ENCODE measurements at regions not wholly inside any gene's neighbourhood (a gene's known extent, or its start where the extent isn't known, plus 50 kb on each side); places are given as distances from the start of the nearest gene placed in this dataset.

DNA sequence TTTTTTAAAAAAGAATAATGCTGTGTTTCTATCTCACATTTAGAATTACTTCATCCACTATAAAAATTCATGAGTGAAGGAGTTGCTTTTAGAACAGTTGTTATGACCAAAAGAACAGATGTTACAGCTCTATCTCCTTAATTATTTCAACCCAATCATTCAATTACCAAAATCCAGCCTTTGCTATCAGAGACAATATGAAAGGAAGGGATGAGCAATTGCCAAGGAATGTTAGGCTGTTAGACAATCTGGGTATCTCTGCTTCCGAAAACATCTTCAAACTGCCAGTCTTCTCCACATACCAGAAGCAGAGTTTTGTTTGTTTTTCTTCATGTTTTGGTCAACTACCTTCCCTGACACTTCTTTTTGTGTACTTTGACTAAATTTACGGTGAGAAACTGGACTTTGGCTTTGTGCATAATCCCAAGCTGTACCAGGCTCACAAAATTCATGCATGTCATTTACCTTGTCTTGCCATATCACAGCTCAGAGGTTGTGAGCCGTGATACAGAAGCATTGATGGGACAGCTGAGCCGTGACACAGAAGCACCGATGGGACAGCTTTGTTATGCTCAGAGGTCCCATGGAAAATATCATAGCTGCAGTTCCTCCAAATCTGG lies 405.5 kb downstream of the KIF4B start:
- CTCF ChIA-PET: no interaction called here
- FAIRE-seq (no peak), DNase-seq (ENCODE audit: low read depth, low spot score) (no peak)
- dilution Hi-C loops (cut with MboI; ENCODE audit: extremely low pct_ligation_motif_present, low sequenced_read_pairs): no loop called here
- Histone ChIP-seq H3K4me3 (replicated peaks in 1 of 3; ENCODE audit: insufficient read depth in 1 of 3, low read depth in 1 of 3, low read length in 3 of 3) (no peak overlapping the region), H3K9ac (replicated peaks; ENCODE audit: extremely low read depth, insufficient read depth, low read length) (no peak overlapping the region), H3K9me3 (replicated peaks; ENCODE audit: control insufficient read depth, insufficient read depth, low read length) (peaks cover 10% of the 10 kb centered on the region), H2AFZ (ENCODE audit: low read depth, low read length) (no peak overlapping the region), H3K4me1 (ENCODE audit: control insufficient read depth, extremely low read depth, insufficient read depth, low read length) (no peaks in the 10 kb centered on the region), H3K36me3 (ENCODE audit: control insufficient read depth in 2 of 2, extremely low read depth in 1 of 2, insufficient read depth in 2 of 2, low read length in 2 of 2) (no peaks in the 10 kb centered on the region), H4K20me1 (replicated peaks; ENCODE audit: control insufficient read depth, extremely low read depth, insufficient read depth, low read length) (no peaks in the 10 kb centered on the region), H3K79me2 (ENCODE audit: control insufficient read depth, insufficient read depth, low read length) (no peaks in the 10 kb centered on the region), H3K4me2 (ENCODE audit: insufficient read depth, low read length) (no peak overlapping the region), H3K9me1 (replicated peaks; ENCODE audit: control insufficient read depth, extremely low read depth, insufficient read depth, low read length) (no peaks in the 10 kb centered on the region), H3K27ac (ENCODE audit: insufficient read depth, low read depth, low read length) (no peak overlapping the region), H3K27me3 (ENCODE audit: control insufficient read depth in 2 of 2, insufficient read depth in 2 of 2, low read length in 2 of 2) (no peaks in the 10 kb centered on the region)
- intact Hi-C loops (cut with micrococcal nuclease): no loop called here
- POLR2A ChIA-PET: no interaction called here
- TF ChIP-seq JUN (IDR thresholded peaks at IDR 0.05; ENCODE audit: borderline replicate concordance, insufficient read depth, insufficient read length, low read depth) (no peak), CTCF (IDR thresholded peaks at IDR 0.05; ENCODE audit: extremely low read depth in 1 of 2, insufficient read depth in 1 of 2, low read depth in 1 of 2, low read length in 2 of 2) (no peak), MYC (IDR thresholded peaks at IDR 0.05; ENCODE audit: low read depth, low read length) (no peak), POLR2AphosphoS5 (IDR thresholded peaks at IDR 0.05; ENCODE audit: insufficient read depth, low read depth, low read length) (no peak), GATA2 (IDR thresholded peaks at IDR 0.05; ENCODE audit: insufficient read depth, insufficient read length, low read depth, low read length) (no peak), POLR2A (IDR thresholded peaks at IDR 0.05; ENCODE audit: low read depth, low read length) (no peak), EZH2 (IDR thresholded peaks at IDR 0.05; ENCODE audit: borderline replicate concordance, low read depth, low read length, severe bottlenecking) (no peak)
- TF ChIP-seq, protein P1, sequence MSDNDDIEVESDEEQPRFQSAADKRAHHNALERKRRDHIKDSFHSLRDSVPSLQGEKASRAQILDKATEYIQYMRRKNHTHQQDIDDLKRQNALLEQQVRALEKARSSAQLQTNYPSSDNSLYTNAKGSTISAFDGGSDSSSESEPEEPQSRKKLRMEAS (IDR thresholded peaks at IDR 0.05; ENCODE audit: insufficient read depth, insufficient read length): no peak
- BruUV-seq (replicated peaks): no TSS peak

All from endothelial cell of umbilical vein (primary cell).